ENCODE measurements at regions not wholly inside any gene's neighbourhood (a gene's known extent, or its start where the extent isn't known, plus 50 kb on each side); places are given as distances from the start of the nearest gene placed in this dataset.

DNA sequence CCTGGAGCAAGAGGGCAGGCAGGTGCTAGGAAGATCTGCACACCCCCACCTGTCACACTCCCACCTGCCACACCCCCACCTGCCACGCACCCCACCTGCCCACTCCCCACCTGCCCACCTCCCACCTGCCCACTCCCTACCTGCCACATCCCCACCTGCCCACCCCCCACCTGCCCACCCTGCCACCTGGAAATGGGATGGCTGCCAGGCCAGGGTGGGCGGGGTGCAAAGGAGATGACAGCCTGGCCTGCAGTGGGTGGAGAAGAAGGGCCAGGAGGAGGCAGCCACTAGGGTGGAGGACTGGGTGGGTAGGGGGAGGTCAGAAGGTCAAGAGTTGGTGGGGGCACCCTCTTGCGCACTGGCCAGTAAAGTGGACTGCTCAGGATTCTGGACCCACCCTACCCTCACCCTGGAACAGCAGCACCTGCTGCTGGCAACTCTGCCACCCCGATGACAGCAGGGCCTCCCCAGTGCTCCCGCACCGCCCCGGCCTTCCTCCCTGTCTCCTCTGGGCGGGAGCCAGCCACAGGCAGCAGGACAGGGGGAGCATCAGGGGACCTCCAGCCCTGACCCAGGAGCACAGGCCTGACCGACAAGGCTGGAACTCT lies 66.8 kb upstream of the NKX1-1 start:
- DNase-seq, result no peak

DNA sequence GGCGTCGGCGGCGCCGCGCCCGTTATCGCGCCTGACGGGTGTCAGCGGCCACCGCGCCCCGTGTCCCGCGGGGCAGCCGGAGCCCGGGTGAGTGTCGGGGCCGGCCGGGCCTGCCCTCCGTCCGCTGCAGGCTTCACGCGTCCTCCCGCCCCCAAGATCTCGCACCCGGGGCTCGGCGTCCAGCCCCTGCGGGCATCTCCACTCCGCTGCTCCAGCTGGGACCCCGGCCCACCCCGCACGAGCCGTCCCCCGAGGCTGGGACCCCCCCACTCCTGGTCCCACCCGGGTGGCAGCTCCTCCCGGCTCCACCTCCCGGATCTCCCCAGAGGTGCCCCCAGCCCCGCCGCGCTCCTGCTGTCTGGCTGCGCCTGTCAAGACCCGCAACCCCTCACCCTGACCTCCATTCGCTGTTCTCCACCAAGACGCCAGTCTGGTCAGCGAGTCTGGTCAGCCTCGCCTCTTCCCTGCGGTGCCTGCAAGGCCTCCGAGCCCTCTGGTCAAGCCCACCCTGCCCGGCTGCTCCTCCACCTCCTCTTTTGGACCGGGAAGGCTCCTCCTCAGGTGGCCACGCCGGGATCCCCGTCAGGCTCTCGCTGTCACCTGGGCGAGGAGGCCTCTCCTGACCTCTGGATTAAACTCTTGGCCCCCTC lies 66.0 kb upstream of the NKX1-1 start:
- DNase-seq, result no peak

DNA sequence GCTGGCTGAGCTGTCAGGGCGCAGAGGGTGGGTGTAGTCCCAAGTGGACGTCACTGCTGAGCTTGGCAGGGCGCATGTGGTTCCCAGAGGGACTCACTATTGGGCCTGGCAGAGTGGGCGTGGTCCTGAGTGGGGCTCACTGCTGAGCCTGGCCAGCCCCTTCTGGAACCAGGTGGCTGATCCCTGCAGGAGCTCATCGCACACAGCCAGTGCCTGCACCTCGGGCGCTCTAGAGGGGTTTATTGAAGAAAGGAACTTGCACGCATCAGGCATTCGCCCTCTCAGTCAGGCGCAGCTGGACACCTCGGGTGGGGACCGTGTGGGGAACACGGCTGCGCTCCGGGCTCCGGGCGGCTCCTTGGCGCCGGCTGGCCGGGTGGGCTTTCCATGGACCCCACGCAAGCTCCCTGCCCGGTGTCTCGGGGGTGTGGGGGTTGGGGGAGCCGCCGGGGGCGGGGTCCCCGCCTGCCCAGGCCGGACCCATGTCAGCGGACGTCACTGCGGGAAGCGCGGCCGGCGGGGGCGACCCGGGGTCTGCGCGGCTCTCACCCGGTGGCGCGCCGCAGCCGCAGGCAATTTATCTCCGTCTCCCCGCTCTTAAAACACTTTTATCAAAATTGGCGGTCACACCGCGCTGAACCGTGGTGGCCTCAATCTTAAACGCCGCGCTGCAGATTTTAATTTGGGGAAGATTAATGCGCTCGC lies 65.4 kb upstream of the NKX1-1 start:
- DNase-seq, result no peak

DNA sequence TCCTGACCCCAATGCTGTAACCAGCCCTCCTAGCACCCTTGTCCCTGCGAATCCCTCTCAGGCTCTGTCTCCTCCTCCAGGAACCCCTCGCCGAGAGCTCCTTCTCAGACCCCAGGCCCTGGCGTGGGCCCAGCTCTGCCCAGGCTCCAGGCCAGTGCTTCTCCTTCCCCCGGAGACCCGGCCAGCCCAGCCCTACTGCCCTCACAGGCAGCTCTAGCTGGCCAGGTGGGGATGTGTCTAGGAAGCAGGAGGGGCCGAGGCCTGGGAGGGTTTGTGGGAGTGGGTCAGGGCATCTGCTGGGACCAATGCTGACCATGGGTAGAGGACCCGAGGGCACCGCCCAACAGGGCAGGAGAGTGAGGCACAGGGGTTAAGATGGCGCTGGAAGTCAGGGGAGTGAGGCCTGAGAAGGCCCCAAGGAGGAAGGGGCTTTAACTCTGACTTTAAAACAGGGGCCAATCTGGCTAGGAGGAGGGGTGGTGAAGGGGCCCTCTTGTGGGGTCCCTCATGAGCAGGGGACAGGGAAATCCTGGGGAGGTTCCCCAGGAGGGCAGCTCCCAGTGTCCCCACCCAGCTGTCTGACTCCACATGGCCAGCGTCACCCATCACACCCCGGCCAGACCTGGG lies 64.7 kb upstream of the NKX1-1 start:
- DNase-seq, result no peak

DNA sequence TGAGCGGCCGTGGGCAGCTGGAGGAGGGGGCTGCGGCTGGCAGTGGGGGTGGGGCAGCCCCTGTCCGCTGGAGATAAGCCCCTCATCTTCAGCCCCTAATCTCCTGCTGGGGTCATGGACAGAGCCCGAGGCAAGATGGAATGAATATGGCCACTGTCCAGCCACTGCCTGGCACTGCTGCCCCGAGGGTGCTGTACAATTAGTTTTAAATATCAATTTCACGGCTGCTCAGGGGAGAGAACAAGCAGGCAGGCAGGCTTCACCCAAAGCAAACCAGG lies 64.1 kb upstream of the NKX1-1 start:
- no peak for DNase-seq

DNA sequence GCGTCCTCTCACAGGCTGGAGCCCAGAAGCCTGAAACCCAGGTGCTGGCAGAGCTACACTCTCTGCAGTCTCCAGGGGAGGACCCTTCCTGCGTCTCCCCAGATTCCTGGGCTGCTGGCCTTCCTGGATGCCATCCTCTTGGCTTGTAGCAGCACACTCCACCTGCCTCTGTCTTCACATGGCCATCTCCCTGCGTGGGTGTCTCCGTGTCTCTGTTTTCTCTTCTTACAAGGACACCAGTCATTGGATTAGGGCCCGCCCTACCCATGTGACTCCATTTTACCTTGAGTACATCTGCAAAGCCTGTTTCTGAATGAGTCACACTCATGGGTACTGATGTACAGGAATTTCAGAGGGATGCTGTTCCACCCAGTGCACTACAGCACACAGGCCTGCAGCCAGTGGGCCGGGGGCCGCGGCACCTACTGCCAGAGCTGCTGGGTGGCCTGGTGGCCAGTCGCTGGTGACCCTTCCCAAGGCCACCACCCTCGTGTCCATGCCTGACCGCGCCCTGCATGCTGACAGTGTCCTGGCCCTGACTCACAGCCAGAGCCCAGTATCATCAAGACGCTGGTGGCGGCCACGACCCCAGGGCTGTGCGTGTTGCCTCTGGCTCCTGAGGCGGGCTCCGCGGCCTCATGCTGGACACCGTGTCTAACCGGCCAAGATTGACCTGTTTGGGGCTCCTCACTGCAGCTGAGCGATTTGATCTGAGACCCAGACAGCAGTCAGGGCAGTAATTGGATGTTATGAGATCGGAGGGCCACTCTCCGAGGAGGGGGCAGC lies 63.6 kb upstream of the NKX1-1 start:
- no peak for DNase-seq

DNA sequence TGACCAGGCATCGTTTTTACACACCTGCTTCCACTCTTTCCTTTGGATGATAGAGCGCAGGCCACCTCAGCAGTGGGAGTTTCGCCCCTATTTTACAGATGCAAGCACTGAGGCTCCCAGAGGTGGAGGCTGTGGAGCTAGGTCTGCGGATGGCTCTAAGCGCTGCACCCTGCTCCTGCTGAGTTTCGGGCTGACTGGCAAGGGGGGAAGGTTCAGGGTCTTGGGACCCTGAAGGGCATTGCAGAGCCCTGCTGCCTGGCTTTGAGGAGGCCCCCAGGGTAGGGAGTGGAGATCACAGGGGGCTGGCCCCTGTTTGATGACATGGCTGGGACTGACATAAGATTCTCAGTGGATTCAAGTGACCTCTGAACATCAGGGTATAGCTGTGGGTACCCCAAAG lies 62.8 kb upstream of the NKX1-1 start:
- DNase-seq, result no peak

DNA sequence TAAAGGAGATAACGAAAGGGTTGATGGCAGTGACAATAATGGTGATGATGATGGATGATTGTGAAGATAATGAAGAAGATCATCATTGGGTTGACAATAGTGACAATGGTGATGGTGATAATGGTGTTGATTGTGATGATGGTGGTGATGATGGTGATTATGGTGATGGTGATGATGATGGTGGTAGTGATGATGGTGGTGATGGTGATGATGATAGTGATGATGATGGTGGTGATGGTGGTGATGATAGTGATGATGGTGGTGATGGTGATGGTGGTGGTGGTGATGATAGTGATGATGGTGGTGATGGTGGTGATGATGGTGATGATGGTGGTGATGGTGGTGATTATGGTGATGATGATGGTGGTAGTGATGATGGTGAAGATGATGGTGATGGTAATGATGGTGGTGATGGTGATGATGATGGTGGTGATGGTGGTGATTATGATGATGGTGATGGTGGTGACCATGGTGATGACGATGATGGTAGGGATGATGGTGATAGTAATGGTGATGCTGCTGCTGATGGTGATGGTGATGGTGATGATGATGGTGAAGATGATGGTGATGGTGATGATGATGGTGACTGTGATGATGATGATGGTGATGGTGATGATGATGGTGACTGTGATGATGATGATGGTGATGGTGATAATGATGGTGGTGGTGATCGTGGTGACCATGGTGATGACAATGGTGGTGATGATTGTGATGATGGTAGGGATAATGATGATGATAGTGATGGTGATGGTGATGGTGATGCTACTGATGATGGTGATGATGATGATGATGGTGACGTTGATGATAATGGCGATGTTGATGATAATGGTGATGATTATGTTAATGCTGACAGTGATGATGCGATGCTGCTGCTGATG lies 61.6 kb upstream of the NKX1-1 start:
- no peak for DNase-seq

DNA sequence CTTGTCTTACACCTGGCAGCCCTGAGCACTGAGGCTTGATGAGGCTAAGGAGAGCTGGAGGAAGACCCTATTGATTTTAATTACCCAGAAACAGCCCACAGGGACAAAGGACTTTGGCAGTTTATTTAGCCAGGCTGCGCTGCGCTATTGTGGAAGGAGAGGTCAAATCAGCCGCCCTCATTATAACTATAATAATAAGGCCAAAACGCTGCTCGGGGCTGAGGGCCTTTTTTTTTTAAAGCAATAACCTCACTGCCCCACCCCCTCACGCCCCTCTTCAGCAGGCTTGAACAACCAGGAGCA lies 60.6 kb upstream of the NKX1-1 start:
- no peak for DNase-seq

DNA sequence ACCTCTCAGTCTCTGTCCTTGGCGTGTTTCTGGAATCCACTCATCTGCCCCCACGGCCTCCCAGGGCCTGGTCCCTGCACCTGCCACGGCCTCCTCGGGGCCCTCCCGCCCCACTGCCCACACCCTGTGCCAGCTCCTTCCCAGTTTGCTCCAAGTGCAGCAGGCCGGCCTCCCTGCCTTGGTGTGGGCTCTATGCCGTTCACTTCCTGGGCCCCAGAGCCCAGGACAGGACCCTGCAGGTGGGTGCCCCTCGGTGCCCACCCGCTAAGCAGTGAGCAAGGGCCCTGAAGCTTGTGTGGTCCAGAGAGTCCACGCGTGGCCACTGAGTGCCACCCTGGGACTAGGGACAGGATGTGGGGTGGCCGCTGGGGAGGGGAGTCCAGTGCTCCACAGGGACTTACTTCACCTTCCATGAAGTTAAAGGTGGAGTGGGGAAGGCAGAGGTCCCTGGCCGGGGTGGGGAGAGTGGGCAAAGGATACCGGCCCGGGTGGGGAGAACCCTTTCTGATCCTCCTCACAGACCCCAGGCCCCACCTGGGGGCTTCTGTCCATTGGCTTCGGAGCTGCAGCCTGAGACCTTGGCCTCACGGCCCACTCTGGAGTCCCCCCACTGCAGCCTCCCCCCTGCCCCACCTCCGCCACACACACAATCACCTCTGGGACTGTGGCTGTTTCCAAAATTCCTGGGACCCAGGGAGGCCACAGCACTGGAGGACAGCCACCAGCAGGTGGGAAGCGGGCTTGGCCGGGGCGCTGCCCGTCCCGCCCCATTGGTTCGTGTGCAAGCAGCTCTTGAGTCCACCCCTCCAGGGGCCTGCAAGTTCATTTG lies 60.0 kb upstream of the NKX1-1 start:
- no peak for DNase-seq

DNA sequence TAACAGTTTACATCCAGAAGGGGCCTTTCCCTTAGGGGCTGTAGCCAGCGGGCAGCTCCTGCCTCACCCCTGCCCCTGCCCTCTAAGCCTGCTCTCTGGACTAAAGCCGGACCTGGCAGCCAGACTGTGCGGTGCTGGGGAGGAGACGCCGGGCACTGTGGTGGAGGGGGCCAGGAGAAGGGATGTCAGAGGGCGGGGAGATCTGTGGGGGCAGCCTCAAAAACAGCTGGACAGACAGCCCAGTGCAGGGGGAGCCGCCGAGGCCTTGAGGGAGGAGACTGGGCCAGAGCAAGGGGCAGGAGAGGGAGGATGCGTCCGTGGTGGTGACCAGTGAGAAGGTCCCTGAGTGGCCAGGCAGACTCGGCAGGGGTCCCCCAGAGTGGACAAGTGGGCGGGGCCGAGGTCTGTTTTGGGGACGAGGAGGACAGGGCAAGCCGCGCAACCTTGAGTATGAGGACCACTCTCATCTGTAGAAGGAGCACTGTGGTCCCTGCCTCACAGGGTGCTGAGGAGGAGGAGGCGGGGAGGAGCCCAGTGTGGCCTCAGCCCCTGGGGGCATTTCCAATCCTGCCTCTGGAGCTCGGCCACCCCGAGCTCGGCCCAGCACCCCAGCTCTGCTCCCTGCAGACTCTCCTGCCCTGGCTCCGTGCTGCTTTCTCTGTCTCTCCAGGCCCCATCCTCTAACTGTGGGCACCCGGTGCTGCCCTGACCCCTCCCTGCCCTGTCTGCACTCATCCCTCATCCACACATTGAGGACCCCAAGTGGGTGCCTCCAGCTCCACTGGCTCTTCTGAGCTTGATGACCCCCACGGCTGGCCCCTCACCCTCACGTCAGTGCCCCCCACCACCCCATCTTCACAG lies 59.2 kb upstream of the NKX1-1 start:
- no peak for DNase-seq

DNA sequence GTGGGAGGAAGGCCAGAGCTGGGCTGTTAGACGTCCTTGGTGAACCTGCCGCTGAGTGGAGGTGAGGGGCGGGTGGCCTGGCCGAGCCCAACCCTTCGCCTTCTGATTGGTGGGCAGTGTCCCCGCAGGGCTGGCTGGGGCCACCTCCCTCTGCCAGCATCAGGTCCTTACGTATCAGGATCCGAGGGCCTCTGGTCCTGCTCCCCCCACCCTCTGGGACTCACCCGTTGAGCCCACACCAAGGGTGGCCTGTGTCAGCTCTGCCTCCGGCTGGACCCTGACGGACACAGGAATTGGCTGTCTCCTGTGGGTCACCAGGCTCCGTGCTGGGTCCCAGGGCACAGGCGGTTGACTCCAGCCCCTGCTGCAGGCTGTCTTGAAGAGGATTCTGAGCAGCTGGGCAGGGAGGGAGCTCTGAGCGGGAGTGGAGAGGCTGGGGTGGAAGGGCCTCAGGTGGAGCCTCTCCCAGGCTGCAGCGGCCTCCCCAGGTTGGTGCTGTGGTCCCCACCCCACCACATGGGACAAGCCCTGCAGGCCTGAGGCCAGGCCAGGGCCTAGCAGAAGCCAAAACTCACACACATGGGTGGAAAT lies 58.4 kb upstream of the NKX1-1 start:
- no peak for DNase-seq

DNA sequence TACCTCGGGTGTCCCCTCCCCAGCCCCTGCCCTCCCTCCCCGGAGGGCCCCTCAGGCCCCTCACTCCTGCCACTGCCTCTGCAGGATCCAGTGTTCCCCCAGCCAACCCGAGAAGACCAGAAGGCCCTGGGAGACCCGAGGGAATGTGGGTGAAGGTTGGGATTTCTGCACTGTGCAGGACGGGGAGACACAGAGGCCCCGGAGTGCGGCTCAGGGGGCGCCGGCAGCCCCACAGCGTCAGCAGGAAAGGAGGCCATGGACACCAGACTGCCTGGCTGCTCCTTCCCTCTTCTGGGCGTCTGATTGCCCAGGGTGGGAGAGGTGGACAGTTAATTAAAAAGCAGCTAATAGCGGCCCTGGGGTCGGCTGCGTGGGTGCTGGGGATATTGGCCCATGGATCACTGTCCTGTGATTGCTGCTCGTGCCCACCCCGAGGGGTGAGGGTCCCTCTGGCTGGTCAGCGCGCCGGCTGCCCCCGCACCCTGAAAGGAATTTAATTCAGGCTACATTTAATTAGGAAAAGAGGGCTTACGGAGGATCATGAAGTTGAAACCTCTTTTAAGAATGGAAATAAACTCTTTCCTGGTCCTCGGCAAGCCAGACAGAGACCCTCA lies 57.8 kb upstream of the NKX1-1 start:
- no peak for DNase-seq

DNA sequence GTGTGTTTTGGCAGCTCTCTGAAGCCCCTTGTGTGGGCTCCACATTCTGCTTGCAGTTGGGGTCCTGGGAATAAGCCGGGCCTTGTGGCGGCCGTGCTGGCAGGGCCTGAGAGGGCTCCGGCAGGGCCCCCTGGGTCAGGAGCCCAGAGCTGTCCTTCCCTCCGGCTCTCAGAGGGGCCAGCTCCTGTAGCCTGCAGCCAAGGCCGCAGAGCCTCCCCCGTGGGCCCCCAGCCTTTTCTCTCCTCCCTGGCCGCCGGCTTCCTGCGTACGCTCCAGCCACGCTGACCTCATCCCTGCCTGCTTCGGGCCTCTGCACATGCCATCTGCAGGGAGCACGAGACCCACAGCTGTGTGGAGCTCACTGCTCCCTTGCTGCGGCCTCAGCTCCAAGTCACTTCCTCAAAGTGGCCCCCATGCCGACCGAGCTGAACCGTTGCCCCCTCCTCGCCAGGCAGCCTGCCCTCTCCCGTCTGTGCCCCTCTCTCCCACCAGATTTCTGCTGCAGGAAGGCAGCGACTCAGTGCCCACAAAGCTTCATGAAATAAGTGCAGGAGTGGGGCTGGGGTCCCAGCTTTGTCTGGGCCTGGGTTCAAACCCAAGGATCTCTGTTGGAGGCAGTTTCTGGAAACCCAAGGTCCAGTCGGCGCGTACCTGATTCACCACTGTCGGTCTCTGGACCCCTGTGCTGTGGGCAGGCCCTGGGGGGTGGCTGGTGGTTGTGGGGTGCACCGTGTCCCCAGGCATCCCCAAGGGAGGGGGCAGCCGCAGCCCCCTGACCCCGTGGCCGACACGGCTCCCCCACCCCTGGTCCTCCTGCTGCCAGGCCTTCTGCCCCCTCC lies 57.1 kb upstream of the NKX1-1 start:
- no peak for DNase-seq

DNA sequence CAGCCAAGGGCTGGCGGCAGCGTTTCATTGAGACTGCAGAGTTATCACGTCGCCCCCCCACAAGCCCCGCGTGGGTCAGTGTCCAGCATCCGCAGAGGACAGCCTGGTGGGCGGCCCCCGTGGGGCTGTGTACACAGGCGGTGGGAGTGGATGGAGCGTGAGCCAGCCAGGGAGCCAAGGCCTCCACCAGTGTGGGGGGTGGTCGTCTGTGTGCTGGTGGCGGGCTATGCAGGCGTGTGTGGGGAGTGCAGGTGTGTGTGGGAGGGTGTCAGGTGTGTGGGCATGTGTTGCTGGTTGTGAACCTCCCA lies 56.5 kb upstream of the NKX1-1 start:
- DNase-seq, result no peak

DNA sequence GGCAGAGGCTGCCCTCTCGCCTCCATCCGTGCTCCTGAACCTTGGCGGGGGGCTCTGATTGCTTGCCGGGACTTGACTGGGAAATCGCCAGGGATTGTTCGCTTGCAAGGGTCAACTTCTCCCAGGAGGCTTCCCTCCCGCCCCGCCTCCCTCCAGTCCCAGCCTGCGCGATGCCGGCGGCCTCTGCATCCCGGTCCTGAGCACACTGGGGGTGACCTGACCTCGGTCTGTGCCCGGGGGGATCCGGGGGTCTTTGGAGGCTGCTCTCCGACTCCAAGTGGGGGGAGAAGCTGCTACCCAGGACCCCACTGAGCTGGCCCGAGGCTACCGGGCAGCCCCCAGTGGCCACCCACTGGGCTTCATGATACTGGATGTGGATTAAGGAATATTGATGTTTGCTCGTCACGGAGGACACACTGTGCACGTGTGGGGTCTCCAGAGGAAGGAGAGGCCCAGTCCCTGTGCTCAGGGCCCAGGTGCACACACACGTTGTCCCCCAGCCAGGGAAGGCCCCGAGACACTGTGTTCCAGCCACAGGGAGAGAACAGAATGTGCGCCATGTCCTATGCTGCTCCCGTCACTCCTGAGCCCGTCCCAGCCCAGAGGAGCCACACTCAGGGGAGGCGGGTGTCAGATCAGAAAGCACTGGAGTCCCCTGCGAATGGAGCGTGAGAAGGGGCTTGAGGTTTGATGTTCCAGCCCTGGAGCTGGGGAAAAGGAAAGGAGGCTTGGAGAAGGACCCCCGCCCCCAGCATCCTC lies 55.9 kb upstream of the NKX1-1 start:
- DNase-seq, result no peak

DNA sequence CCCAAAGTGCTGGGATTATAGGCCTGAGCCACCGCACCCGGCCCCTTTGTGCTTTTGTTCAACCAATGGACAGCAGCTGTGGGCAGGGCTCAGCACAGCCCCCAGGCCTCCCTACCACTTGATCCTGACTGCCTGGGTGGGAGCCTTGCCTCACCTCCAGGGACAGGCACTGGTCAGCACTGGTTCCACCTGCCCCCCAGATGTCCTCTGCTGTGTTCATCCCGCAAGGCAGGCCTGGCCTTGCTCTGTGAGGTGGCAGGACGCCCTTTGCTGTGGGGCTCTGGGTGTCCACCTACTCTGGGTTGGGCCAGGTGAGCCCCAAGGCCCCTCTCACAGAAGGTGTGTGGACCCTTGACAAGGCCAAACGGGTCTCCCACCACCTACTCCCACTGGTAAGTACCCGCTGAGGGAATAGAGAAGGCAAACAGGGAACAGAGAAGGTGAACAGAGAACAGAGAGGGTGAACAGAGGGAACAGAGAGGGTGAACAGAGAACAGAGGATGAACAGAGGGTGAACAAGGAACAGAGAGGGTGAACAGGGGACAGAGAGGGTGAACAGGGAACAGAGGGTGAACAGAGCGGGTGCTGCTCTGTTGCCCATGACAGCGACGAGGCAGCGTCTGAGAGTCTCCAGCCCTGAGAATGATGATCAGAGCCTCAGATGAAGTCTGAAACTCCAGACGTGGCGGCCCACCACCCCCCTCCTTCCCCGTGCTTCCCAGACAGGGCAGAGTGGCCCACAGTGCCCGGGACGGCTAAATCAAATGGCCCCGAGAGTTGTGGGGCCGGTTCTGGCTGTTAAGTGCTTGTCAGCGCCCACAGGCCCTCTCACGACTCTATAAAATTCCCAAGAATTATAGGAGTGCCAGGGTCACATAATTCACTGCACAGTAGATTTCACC lies 55.0 kb upstream of the NKX1-1 start:
- no peak for DNase-seq
